ENCODE measurements at regions not wholly inside any gene's neighbourhood (a gene's known extent, or its start where the extent isn't known, plus 50 kb on each side); places are given as distances from the start of the nearest gene placed in this dataset.

- no peak for DNase-seq (ENCODE audit: low read depth in 2 of 2)
Measured at GRCh38 chr5:3736466-3736865, 140.8 kb downstream of the IRX1 start.

GRCh38 chr5:3736926-3737325 is 141.3 kb downstream of the IRX1 start:
- DNase-seq (ENCODE audit: low read depth in 2 of 2) = no peak

- DNase-seq (ENCODE audit: low read depth in 2 of 2) = no peak
Measured at GRCh38 chr5:3738919-3739318, 143.3 kb downstream of the IRX1 start.

GRCh38 chr5:3740546-3741373 is 145.1 kb downstream of the IRX1 start:
- no peak for DNase-seq (ENCODE audit: low read depth in 2 of 2)

GRCh38 chr5:3741374-3741770 is 145.7 kb downstream of the IRX1 start:
- DNase-seq (ENCODE audit: low read depth in 2 of 2) = no peak

GRCh38 chr5:3742750-3743149 is 147.1 kb downstream of the IRX1 start:
- no peak for DNase-seq (ENCODE audit: low read depth in 2 of 2)

GRCh38 chr5:3751846-3752245 is 156.2 kb downstream of the IRX1 start:
- DNase-seq (ENCODE audit: low read depth in 2 of 2) = no peak

- DNase-seq (ENCODE audit: low read depth in 2 of 2) = no peak
Measured at GRCh38 chr5:3778000-3778550, 182.4 kb downstream of the IRX1 start.

- DNase-seq (ENCODE audit: low read depth in 2 of 2) = no peak
Measured at GRCh38 chr5:3778945-3779344, 183.3 kb downstream of the IRX1 start.

- DNase-seq (ENCODE audit: low read depth in 2 of 2) = no peak
Measured at GRCh38 chr5:3780278-3780677, 184.6 kb downstream of the IRX1 start.

GRCh38 chr5:3780907-3781306 is 185.3 kb downstream of the IRX1 start:
- no peak for DNase-seq (ENCODE audit: low read depth in 2 of 2)

GRCh38 chr5:3784854-3785253 is 189.2 kb downstream of the IRX1 start:
- no peak for DNase-seq (ENCODE audit: low read depth in 2 of 2)

GRCh38 chr5:3786165-3786564 is 190.5 kb downstream of the IRX1 start:
- no peak for DNase-seq (ENCODE audit: low read depth in 2 of 2)

GRCh38 chr5:3786891-3787430 is 191.3 kb downstream of the IRX1 start:
- no peak for DNase-seq (ENCODE audit: low read depth in 2 of 2)

- DNase-seq (ENCODE audit: low read depth in 2 of 2) = no peak
Measured at GRCh38 chr5:3787604-3788003, 192.0 kb downstream of the IRX1 start.

GRCh38 chr5:3789519-3790193 is 194.0 kb downstream of the IRX1 start:
- DNase-seq (ENCODE audit: low read depth in 2 of 2) = no peak

GRCh38 chr5:3793162-3793561 is 197.5 kb downstream of the IRX1 start:
- DNase-seq (ENCODE audit: low read depth in 2 of 2) = no peak

GRCh38 chr5:3794611-3795010 is 199.0 kb downstream of the IRX1 start:
- DNase-seq (ENCODE audit: low read depth in 2 of 2) = no peak

- no peak for DNase-seq (ENCODE audit: low read depth in 2 of 2)
Measured at GRCh38 chr5:3796736-3797135, 201.1 kb downstream of the IRX1 start.

GRCh38 chr5:3801967-3802366 is 206.3 kb downstream of the IRX1 start:
- no peak for DNase-seq (ENCODE audit: low read depth in 2 of 2)

- no peak for DNase-seq (ENCODE audit: low read depth in 2 of 2)
Measured at GRCh38 chr5:3809455-3809854, 213.8 kb downstream of the IRX1 start.

- DNase-seq (ENCODE audit: low read depth in 2 of 2) = no peak
Measured at GRCh38 chr5:3811116-3811515, 215.5 kb downstream of the IRX1 start.

- no peak for DNase-seq (ENCODE audit: low read depth in 2 of 2)
Measured at GRCh38 chr5:3818624-3819023, 223.0 kb downstream of the IRX1 start.

All from stimulated activated CD4-positive, alpha-beta T cell treated with anti-CD3 and anti-CD28 coated beads, Interleukin-1b, Interleukin-23, amount 100 ng/mL, for 1 hour (primary cell).